Prostate gland (tissue), 2 donors: ENCODE measurements at regions not wholly inside any gene's neighbourhood (a gene's known extent, or its start where the extent isn't known, plus 50 kb on each side); places are given as distances from the start of the nearest gene placed in this dataset.

ENCODE experiments used
- DNase-seq: peaks from one replicate; pipeline ENCODE4 v3.0.0-alpha.2; 2019; ENCODE audit warnings: low spot score
- H3K27ac ChIP-seq, 2 donors: fragments of 200-600 bp; sonication (generic); 2 replicates each; pipeline ENCODE4 v1.5.1; 2017 to 2019
- H3K27me3 ChIP-seq: fragments of 200-600 bp; sonication (generic); replicated peaks from 2 replicates; pipeline ENCODE4 v1.5.1; 2019; ENCODE audit not compliant: insufficient read depth
- H3K36me3 ChIP-seq, 2 donors: fragments of 200-600 bp; sonication (generic); 1 replicate in 1 of 2; 2 replicates in 1 of 2; pipeline versions ENCODE4 v1.5.1 to v1.8.1; 2017 to 2019
- H3K4me1 ChIP-seq: fragments of 200-600 bp; sonication (generic); replicated peaks from 2 replicates; pipeline ENCODE4 v1.5.1; 2019
- H3K4me3 ChIP-seq, 2 donors: fragments of 200-600 bp; sonication (generic); 2 replicates each; pipeline ENCODE4 v1.5.1; 2017 to 2019
- H3K9me3 ChIP-seq: fragments of 200-600 bp; sonication (generic); 2 replicates; pipeline ENCODE4 v1.5.1; 2017
- POLR2A ChIP-seq: fragments of 450-650 bp; IDR thresholded peaks from one replicate; pipeline ENCODE4 v1.6.1; 2016; ENCODE audit warnings: antibody characterized with exemption, mild to moderate bottlenecking
- POLR2AphosphoS5 ChIP-seq: sonication (generic); formaldehyde crosslinking; IDR thresholded peaks from one replicate; pipeline ENCODE4 v1.6.1; 2017; ENCODE audit warnings: antibody characterized with exemption
- WGBS: methylation state at CpG from one replicate; pipeline ENCODE4 v1.1.5; 2018; 5-methylcytosine and 5-hydroxymethylcytosine counted together
- intact Hi-C: fragments of 100-400 bp; cut with DNase I; formaldehyde crosslinking; loops from one replicate; pipeline ENCODE4 v1.14.2; 2022
- TF ChIP-seq, protein P1 (sequence below), 4 experiments: fragments of 200-600 bp in 2 of 4; fragments of 450-650 bp in 2 of 4; sonication (generic) in 2 of 4; IDR thresholded peaks; 1 replicate in 3 of 4; 2 replicates in 1 of 4; pipeline ENCODE4 v1.5.1; 2016 to 2019; ENCODE audit warnings: antibody characterized with exemption in 4 of 4, mild to moderate bottlenecking in 2 of 4, moderate library complexity in 2 of 4

DNA sequence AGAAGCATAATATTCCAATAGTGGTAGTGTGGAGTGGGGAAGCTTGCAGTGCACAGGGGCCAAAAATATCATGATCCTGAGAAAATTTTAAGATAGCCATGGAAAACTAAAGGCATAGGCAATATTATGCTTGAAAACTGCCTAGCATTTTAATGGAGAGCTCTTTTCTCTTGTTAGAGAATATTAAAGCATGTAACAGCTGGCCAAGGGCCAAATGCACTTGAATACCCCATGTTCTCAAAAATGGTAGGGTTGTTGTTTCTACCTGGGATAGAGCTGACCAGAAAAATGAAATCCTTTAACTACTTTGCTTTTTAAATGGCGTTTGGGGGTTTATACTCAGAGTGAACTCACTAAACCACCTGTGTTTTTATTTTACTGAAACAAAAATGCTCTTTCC is 739.6 kb upstream of the SLIT2 start:
- Histone ChIP-seq H3K9me3 (no peaks in the 10 kb centered on the region), H3K4me1 (no peaks in the 10 kb centered on the region), H3K27ac (no peak overlapping the region), H3K27me3 (no peaks in the 10 kb centered on the region), H3K4me3 (no peak overlapping the region), H3K36me3 (no peaks in the 10 kb centered on the region)
- intact Hi-C loops: no loop called here
- 48% methylated on average over 1 of the region's 1 CpG for WGBS
- DNase-seq: no peak
- TF ChIP-seq POLR2AphosphoS5: no peak
- no peak for TF ChIP-seq POLR2A
- TF ChIP-seq, protein P1, sequence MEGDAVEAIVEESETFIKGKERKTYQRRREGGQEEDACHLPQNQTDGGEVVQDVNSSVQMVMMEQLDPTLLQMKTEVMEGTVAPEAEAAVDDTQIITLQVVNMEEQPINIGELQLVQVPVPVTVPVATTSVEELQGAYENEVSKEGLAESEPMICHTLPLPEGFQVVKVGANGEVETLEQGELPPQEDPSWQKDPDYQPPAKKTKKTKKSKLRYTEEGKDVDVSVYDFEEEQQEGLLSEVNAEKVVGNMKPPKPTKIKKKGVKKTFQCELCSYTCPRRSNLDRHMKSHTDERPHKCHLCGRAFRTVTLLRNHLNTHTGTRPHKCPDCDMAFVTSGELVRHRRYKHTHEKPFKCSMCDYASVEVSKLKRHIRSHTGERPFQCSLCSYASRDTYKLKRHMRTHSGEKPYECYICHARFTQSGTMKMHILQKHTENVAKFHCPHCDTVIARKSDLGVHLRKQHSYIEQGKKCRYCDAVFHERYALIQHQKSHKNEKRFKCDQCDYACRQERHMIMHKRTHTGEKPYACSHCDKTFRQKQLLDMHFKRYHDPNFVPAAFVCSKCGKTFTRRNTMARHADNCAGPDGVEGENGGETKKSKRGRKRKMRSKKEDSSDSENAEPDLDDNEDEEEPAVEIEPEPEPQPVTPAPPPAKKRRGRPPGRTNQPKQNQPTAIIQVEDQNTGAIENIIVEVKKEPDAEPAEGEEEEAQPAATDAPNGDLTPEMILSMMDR (IDR thresholded peaks at IDR 0.05): no peak

DNA sequence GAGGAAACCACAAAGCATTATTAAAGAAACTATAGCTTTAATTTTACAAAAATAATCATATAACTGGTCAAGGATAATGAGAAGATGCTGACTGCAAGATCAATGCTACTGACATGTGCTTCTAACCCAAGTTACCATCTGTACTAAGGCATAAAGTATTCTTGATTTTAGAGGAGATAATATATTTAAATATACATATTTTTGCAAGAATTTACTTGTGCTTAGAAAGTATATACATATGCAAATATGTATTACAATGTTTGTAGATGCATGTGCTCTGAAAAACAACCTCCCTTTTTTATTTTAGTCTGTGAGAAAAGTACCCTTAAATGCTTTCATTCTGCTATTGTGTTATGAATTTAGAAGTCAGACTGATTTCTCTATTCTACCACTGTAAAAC is 740.7 kb upstream of the SLIT2 start:
- TF ChIP-seq POLR2AphosphoS5 (no peak), POLR2A (no peak)
- TF ChIP-seq, protein P1 (IDR thresholded peaks at IDR 0.05): no peak
- Histone ChIP-seq H3K9me3 (no peaks in the 10 kb centered on the region), H3K27me3 (no peaks in the 10 kb centered on the region), H3K27ac (no peak overlapping the region), H3K4me1 (no peaks in the 10 kb centered on the region), H3K36me3 (no peaks in the 10 kb centered on the region), H3K4me3 (no peak overlapping the region)
- intact Hi-C loops: no loop called here
- no peak for DNase-seq

DNA sequence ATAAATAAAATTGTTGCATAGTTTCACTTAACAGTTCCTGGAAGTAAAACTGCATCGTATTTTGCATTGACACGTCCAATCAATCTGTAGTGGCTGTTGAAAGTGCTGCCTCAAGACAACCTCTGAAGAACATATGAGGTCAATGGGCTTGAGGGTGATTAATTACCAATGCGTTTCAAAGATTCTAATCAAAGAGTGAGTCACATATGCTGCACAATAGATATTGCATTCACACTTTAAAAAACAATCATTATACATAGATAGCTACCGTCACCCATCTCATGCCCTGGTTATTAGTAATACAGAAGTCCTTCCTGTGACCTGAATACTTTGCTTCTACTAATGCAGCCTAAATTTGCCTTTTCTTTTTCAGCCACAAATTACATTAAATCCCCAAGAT is 743.3 kb upstream of the SLIT2 start:
- intact Hi-C loops: no loop called here
- H3K4me1 ChIP-seq: no peaks in the 10 kb centered on the region
- H3K27me3 ChIP-seq: no peaks in the 10 kb centered on the region
- no peaks in the 10 kb centered on the region for H3K9me3 ChIP-seq
- DNase-seq: no peak
- TF ChIP-seq POLR2A (no peak), POLR2AphosphoS5 (no peak)
- TF ChIP-seq, protein P1 (IDR thresholded peaks at IDR 0.05): no peak
- H3K4me3 ChIP-seq: no peak overlapping the region
- H3K27ac ChIP-seq: no peak overlapping the region
- 90% methylated on average over 4 of the region's 4 CpGs for WGBS
- no peaks in the 10 kb centered on the region for H3K36me3 ChIP-seq

DNA sequence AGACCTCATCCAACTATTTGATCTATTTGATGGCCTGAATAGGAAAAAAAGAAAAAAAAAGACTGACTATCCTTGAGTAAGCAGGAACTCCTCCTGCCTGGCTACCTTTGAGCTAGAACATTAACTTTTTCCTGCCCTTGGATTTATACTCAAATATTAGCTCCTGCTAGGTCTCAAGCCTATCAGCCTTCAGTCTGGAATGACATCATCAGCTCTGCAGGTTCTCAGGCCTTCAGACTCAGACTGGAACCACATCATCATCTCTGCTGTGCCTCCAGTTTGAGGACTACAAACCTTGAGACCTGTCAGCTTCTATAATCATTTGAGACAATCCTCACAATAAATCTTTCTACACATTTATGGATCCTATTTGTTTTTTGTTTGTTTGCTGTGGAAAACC is 754.0 kb upstream of the SLIT2 start:
- Histone ChIP-seq H3K4me3 (no peak overlapping the region), H3K9me3 (no peaks in the 10 kb centered on the region), H3K27ac (no peak overlapping the region), H3K27me3 (no peaks in the 10 kb centered on the region), H3K36me3 (no peaks in the 10 kb centered on the region), H3K4me1 (no peaks in the 10 kb centered on the region)
- intact Hi-C loops: no loop called here
- TF ChIP-seq, protein P1 (IDR thresholded peaks at IDR 0.05): no peak
- TF ChIP-seq POLR2A (no peak), POLR2AphosphoS5 (no peak)
- no peak for DNase-seq

DNA sequence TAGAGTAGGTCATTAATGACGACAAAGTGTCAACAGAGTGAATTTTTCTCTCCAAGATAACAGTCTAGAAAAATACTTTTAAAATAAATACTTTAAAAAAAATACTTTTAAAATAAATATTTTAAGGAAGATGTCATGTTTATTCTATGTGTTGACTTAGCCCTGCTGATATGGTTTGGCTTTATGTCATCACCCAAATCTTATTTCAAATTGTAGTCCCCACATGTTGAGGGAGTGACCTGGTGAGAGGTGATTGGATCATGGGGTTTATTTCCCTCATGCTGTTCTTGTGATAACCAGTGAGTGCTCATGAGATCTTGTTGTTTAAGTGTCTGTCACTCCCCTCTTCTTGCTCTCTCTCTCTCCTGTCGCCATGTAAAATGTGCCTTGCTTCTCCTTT is 754.9 kb upstream of the SLIT2 start:
- Histone ChIP-seq H3K27ac (no peak overlapping the region), H3K36me3 (no peaks in the 10 kb centered on the region), H3K9me3 (no peaks in the 10 kb centered on the region), H3K4me3 (no peak overlapping the region), H3K4me1 (no peaks in the 10 kb centered on the region), H3K27me3 (no peaks in the 10 kb centered on the region)
- DNase-seq: no peak
- 58% methylated on average over 2 of the region's 2 CpGs for WGBS
- TF ChIP-seq, protein P1 (IDR thresholded peaks at IDR 0.05): no peak
- no peak for TF ChIP-seq POLR2A
- no peak for TF ChIP-seq POLR2AphosphoS5
- intact Hi-C loops: no loop called here
